ENCODE measurements at regions not wholly inside any gene's neighbourhood (a gene's known extent, or its start where the extent isn't known, plus 50 kb on each side); places are given as distances from the start of the nearest gene placed in this dataset.
A peak's percentile ranks its signal among the peaks of the same experiment; 100 is the strongest.
"Not testable (repeated sequence)": the region's sequence is repeated elsewhere in the genome, so short reads cannot be mapped to it uniquely, and the experiment has no call there.

DNA sequence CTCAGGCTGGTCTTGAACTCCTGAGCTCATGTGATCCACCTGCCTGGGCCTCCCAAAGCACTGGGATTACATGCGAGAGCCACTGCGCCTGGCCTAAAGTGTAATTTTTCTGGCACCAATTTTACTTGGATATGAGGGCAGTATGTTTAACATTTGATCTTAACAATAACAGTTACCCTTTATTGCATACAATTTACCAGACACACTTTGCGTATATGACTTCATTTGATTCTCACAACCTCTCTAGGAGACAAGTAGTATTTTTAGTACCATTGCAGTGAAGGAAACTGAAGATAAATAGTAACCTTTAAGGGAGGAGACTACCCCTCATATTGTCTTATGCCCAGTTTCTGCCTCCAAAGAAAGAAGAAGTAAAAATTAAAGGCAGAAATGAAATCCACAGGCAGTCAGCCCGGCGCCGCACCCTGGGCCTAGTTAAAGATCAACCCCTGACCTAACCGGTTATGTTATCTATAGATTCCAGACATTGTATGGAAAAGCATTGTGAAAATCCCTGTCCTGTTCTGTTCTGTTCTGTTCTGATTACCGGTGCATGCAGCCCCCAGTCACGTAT, 54.0 kb downstream of the CYP26A1 start:
- DNase-seq (ENCODE audit: low read depth in 3 of 3), result not testable (repeated sequence)

GRCh38 chr10:93131986-93132385, 58.3 kb downstream of the CYP26A1 start:
- DNase-seq (ENCODE audit: low read depth in 3 of 3), result no peak

GRCh38 chr10:93138113-93138870, 64.6 kb downstream of the CYP26A1 start:
- no peak for DNase-seq (ENCODE audit: low read depth in 3 of 3)

DNA sequence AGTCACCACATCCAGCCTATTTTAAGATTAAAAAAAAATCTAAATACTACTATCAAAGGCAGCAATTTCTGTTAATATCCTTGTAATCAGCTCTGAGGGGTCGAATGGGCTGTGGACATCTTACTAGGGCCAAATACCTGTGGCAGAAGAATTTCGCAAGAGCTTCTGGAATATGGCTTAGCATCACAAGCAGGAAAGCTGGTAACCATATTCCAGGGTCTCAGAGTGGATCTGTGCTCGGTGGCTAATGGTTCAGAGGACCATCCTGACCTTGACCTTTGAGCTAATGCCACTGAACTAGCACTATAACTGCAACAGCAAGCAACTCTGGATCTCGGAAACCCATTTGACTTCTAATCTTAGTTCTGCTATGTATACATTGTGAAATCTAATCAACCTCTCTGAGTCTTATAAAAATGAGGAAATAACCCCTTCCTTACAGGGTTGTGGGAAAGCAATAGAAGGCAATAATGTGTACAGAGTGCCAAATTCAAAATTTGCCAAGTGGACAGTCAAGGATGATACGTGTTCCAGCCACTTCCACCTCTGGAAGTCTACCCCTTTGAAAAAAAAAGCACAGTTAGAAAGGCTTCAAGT, 65.5 kb downstream of the CYP26A1 start:
- no peak for DNase-seq (ENCODE audit: low read depth in 3 of 3)

- no peak for DNase-seq (ENCODE audit: low read depth in 3 of 3)
Measured at GRCh38 chr10:93142534-93142933, 68.8 kb downstream of the CYP26A1 start.

- no peak for DNase-seq (ENCODE audit: low read depth in 3 of 3)
Measured at GRCh38 chr10:93143281-93143680, 69.6 kb downstream of the CYP26A1 start.

DNA sequence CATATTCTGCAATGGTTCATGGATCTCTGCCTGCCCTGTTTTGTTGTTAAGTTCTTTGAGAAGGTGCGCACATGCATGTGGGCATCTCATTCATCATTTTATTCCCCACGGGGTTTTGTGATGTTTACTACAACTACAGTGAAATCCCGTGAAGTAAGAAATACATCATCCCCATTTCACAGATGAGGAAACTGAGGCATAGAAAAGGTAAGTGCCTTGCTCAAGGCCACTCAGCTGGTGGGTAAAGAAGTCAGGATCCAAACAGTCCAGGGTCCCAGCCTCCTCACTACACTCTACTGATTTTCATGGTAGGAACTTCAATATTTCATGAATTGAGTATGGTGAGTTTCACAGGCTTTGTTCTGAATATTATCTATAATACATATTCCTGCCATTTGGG, 72.6 kb downstream of the CYP26A1 start:
- no peak for DNase-seq (ENCODE audit: low read depth in 3 of 3)

DNA sequence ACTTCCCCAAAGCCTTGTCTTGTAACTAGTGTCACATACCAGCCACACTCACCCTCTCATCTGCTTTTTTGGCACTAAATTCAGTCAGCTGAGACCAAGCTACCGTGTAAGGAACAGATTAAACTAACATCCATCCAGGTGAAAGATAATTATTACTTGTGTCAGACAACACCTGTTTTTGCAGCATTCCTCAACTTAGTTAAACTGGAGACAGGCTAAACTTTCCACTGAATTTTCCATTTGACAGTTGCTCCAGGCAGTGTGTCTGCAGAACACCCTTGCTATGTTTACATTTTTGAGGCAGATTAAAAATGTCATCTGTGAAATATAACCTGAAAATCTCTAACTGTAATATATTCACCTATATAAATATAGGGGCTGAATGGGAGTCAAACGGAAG, 73.6 kb downstream of the CYP26A1 start:
- DNase-seq (ENCODE audit: low read depth in 3 of 3), result no peak

DNA sequence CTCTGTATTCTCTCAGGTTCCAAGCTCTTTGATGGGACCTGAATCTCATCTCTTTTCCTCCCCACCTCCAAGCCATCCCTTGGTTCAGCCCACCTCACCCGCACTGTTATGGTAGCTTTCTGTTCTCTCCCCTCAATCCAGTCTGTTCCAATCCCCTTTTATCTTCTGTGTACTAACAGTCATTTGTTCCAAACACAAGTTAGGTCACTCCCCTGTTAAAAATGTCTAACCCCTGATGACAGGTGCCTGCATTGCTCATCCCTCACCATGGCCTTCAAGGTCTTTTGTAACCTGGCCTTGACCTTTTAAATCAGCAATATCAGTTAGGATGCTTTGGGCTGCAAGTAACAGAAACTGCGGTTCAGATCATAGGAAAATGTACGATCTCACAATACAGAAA, 74.8 kb downstream of the CYP26A1 start:
- no peak for DNase-seq (ENCODE audit: low read depth in 3 of 3)

GRCh38 chr10:93149761-93150160, 76.1 kb downstream of the CYP26A1 start:
- no peak for DNase-seq (ENCODE audit: low read depth in 3 of 3)

DNA sequence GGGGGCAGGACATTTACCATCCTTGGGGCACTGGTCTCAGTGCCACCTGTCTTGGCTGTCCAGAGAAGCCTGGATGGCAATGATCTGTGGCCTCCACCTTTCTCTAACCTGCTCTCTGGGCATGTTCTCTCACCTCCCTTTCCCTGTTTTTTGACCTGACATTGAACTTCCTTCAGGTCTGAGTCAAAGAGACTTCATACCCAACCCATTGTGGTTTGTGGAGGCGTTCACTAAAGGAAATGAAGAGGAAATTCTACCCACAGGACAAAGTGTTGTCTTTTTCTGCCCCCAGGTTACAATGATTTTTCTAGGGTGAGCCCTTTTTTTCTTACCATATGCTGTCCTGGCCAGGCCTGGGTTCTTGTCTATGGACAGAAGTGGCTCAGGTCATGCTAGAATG, 76.6 kb downstream of the CYP26A1 start:
- peak in 1 of 3 experiments; percentile 4 for DNase-seq (ENCODE audit: low read depth in 3 of 3)

DNA sequence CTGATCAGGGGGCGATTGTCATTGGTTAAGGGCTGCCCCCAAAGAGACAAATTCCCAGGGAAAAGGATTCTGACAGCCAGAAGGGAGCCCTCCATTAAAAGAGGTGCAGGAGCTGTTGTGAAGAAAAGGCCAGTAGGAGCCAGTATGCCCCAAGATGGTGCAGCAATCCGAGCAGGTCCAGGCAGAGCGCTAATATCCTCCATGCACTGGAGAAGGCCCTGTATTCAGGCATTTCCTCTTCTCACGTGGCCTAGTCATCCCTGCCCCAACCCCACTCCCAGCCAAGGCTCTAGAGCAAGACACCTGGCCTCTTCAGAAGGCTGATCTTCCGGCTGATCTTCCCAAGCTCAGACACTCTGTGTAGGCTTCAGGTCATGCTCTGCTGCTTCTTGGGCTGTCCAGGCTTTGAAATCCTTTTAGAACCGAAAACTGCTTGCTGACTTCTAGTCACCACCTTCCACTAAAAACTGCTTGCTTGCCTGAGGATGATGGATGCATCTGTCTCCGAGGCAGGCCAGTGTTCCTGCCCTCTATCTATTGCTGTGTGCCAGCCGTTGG, 77.4 kb downstream of the CYP26A1 start:
- no peak for DNase-seq (ENCODE audit: low read depth in 3 of 3)

DNA sequence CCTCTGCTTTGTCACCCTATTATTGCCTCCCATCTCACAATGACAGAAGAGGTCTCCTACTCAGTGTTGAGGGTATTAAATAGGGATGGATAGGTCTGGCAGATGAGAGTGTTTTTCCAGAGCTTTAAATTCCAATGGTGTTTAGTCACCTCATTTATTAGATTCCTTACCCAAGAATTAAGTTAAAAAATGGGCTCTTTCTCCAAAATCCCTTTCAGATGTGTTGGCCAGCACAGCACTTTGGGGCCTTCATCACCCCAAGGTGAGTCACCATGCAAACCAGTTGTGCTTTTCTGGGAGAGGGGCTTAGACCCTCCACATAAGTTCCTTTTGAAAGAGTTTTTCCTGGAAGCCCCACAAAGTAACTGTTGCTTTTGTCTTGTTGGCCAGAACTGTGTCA, 78.4 kb downstream of the CYP26A1 start:
- no peak for DNase-seq (ENCODE audit: low read depth in 3 of 3)

GRCh38 chr10:93154531-93154930, 80.8 kb downstream of the CYP26A1 start:
- DNase-seq (ENCODE audit: low read depth in 3 of 3), result no peak

DNA sequence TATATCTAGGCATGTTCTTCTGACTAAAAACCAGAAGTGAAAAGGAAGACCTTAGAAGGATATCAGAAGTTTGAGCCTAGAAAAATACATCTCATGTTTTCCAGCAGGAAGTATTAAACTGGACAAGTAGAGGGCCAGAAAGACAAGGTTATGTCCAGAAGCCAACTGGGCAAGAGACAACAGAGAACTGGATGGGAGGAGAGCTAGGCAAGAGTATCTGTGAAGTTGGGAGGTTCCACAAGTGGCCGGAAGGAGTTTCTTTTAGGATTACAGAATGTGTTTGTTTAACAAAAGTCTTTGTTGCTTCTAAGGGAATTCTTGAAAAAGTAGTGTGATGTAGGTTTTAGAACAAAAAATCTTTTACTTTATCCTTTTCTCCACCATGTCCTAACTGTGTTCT, 86.4 kb downstream of the CYP26A1 start:
- no peak for DNase-seq (ENCODE audit: low read depth in 3 of 3)

- DNase-seq (ENCODE audit: low read depth in 3 of 3), result no peak
Measured at GRCh38 chr10:93160829-93161228, 87.1 kb downstream of the CYP26A1 start.

DNA sequence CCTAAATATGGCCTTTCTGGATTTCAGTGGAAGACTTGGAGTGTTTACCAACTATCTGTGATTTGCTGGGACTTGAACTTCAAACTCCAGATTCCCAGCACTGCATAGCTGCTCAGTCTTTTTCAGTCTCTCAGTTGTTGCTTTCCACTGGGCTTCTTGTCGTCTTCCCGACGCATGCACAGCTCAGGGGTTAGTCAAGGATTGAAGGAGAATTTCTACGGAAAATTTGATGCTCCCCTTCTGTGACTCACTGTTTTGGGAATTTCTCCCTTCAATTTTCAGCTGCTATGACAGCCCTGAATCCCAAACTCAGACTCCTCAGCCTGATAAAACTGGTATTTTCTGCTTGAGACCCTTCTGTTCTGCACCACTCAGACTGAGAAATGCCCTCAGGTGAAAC, 91.7 kb downstream of the CYP26A1 start:
- no peak for DNase-seq (ENCODE audit: low read depth in 3 of 3)

- DNase-seq (ENCODE audit: low read depth in 3 of 3), result no peak
Measured at GRCh38 chr10:93166134-93166533, 92.4 kb downstream of the CYP26A1 start.

DNA sequence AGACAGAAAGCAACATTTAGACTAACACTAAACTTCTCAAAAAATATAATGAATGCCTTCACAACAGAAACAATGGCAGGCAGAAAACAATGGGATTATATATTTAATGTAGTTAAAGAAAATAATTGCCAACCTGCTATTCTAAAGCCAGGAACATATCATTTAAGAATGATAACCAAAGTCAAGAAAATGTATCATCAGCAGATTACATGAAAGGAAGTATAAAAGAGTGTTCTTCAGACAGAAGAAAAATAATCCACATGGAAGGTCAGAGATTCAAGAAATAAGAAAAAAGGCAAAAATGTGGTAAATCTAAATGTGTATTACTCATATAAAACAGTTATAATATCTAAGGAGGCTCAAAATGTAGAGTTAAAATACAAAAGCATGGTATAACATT, 98.1 kb downstream of the CYP26A1 start:
- no peak for DNase-seq (ENCODE audit: low read depth in 3 of 3)

DNA sequence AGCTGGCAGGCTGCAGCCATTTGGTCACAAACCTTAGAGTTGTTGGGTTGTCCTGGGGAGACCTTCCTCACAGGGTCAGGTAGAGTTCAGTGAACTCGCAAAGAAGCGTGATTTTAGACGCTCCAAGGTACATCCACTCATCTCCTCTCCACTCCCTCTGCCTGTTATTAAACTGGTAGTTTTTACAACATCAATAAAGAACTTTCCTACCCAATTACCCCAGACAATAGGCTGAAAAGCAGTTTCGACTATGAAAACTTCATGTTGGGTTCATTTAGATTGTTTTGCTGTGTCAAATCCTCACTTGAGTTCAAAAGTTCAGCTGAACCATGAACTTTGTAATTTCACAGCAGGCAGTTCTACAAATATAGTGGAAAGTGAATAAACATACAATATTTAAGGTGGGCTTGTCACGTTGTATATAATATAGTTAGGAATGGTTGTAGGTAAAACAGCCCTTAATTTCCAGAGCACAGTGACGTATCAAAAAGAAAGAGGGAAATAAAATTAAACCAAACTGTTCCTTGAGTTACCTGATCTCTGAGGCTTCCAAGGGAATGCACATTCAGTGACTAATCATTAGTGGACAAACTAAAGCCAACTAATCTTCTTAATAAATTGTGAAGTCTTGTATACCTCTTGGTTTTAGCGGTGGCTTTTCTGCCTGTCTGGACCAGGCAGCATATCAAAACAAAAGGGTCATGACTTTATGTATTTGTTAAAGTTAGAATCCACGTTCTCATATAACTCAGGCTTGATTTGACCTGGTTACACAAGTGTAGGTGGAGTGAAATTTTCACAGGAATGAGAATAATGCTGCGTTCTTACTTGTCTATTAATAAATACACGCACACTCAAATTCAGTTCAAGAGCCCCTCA, 100.5 kb downstream of the CYP26A1 start:
- DNase-seq (ENCODE audit: low read depth in 3 of 3), result no peak

- no peak for DNase-seq (ENCODE audit: low read depth in 3 of 3)
Measured at GRCh38 chr10:93175490-93175889, 101.8 kb downstream of the CYP26A1 start.

DNA sequence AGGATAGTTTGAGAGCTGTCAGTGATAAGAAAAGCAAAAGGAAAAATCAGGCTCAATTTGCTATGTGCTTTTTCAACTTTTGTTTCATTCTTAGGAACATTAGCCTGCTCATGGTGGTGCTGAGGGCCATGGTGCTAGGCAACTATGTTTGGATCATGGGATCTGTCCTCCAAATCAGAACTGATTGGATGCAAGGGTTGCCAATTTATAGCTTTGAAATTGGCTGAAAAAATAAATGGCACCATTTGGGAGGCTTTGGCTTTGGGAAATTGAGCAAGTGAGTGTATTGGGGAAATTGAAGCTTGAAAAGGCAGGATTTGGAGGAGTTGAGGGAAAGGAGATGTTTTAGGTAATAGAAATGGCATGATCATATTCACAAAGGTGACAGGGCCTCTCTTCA, 103.8 kb downstream of the CYP26A1 start:
- DNase-seq (ENCODE audit: low read depth in 3 of 3), result no peak
